AG09319 (cell line): ENCODE measurements at regions not wholly inside any gene's neighbourhood (a gene's known extent, or its start where the extent isn't known, plus 50 kb on each side); places are given as distances from the start of the nearest gene placed in this dataset.

Experiments used
- DNase-seq: peaks from one replicate; pipeline ENCODE4 v3.0.0-alpha.2; 2010; ENCODE audit warnings: low read depth; ENCODE audit errors: extremely low read depth
- CTCF ChIP-seq: IDR thresholded peaks from 2 replicates; pipeline ENCODE4 v1.5.1; 2011; ENCODE audit warnings: low read depth, mild to moderate bottlenecking, inconsistent platforms, low read length, moderate library complexity

GRCh38 chr4:67355806-67356205 lies 189.5 kb downstream of the CENPC start:
- DNase-seq, result no peak
- TF ChIP-seq CTCF, result no peak

GRCh38 chr4:67346654-67347053 lies 198.6 kb downstream of the CENPC start:
- TF ChIP-seq CTCF, result no peak
- no peak for DNase-seq

- no peak for TF ChIP-seq CTCF
- DNase-seq, result no peak
Measured at GRCh38 chr4:67344594-67345380, 200.5 kb downstream of the CENPC start.

- no peak for DNase-seq
- no peak for TF ChIP-seq CTCF
Measured at GRCh38 chr4:67343199-67343598, 202.1 kb downstream of the CENPC start.

GRCh38 chr4:67342291-67342690 lies 203.0 kb downstream of the CENPC start:
- no peak for DNase-seq
- TF ChIP-seq CTCF, result no peak

- TF ChIP-seq CTCF, result no peak
- no peak for DNase-seq
Measured at GRCh38 chr4:67333664-67334063, 211.6 kb downstream of the CENPC start.

GRCh38 chr4:67332627-67333026 lies 212.7 kb downstream of the CENPC start:
- peak; percentile 12; the same call in 1 of the 2 replicates for TF ChIP-seq CTCF
- no peak for DNase-seq
